Endothelial cell of umbilical vein (primary cell): ENCODE measurements at regions not wholly inside any gene's neighbourhood (a gene's known extent, or its start where the extent isn't known, plus 50 kb on each side); places are given as distances from the start of the nearest gene placed in this dataset.

ENCODE experiments used
- BruUV-seq: library from RNA; stranded (reverse); fragments of 400-500 nt; replicated peaks from 2 replicates; lab custom pipeline; 2021; lab: Mats Ljungman, UMichigan
- CTCF ChIA-PET: fragments of 300-600, 350-600 bp; sonication (Branson Sonifier 250); formaldehyde crosslinking; loops from one replicate; lab custom pipeline; 2021; ENCODE audit warnings: antibody characterized with exemption, inconsistent platforms; lab: Charles Lee
- POLR2A ChIA-PET: fragments of 300-600, 350-600 bp; sonication (Branson Sonifier 250); formaldehyde crosslinking; loops from one replicate; lab custom pipeline; 2021; ENCODE audit warnings: antibody characterized with exemption, inconsistent platforms; lab: Charles Lee
- DNase-seq: peaks from one replicate; pipeline ENCODE4 v3.0.0-alpha.2; 2011; ENCODE audit warnings: low read depth, low spot score
- FAIRE-seq: peaks from 2 replicates; lab custom pipeline; 2011; peaks lifted over from hg19 to GRCh38; lab: Jason Lieb, UNC
- H2AFZ ChIP-seq: 2 replicates; pipeline ENCODE4 v1.6.0; 2012; ENCODE audit warnings: low read depth, low read length, control low read depth, inconsistent platforms
- H3K27ac ChIP-seq: 2 replicates; pipeline ENCODE4 v1.5.1; 2011; ENCODE audit warnings: low read depth, mild to moderate bottlenecking, control low read depth, low read length, moderate library complexity; ENCODE audit not compliant: insufficient read depth
- H3K27me3 ChIP-seq, 2 experiments: 2 replicates each; pipeline versions ENCODE4 v1.6.0 to v1.6.1; 2011; ENCODE audit warnings: low read length in 2 of 2, mixed read lengths in 1 of 2; ENCODE audit not compliant: control insufficient read depth in 2 of 2, insufficient read depth in 2 of 2
- H3K36me3 ChIP-seq, 2 experiments: 2 replicates in 1 of 2; 3 replicates in 1 of 2; pipeline ENCODE4 v1.5.1; 2011; ENCODE audit warnings: low read length in 2 of 2, mild to moderate bottlenecking in 1 of 2, moderate library complexity in 1 of 2; ENCODE audit not compliant: control insufficient read depth in 2 of 2, insufficient read depth in 2 of 2; ENCODE audit errors: extremely low read depth in 1 of 2
- H3K4me1 ChIP-seq: 3 replicates; pipeline ENCODE4 v1.5.1; 2011; ENCODE audit warnings: mild to moderate bottlenecking, low read length; ENCODE audit not compliant: control insufficient read depth, insufficient read depth; ENCODE audit errors: extremely low read depth
- H3K4me2 ChIP-seq: 2 replicates; pipeline ENCODE4 v1.6.1; 2011; ENCODE audit warnings: low read length, control low read depth, mixed read lengths; ENCODE audit not compliant: insufficient read depth
- H3K4me3 ChIP-seq, 3 experiments: fragments of 200-600 bp in 1 of 3; sonication (generic), shearing (Covaris generic) in 1 of 3; replicated peaks in 1 of 3; 2 replicates each; pipeline ENCODE4 v1.5.1; 2011 to 2016; ENCODE audit warnings: control low read depth in 3 of 3, low read length in 3 of 3, mild to moderate bottlenecking in 2 of 3, inconsistent platforms in 1 of 3, low read depth in 1 of 3, moderate library complexity in 1 of 3; ENCODE audit not compliant: insufficient read depth in 1 of 3
- H3K79me2 ChIP-seq: 2 replicates; pipeline ENCODE4 v1.6.0; 2012; ENCODE audit warnings: low read length, inconsistent platforms; ENCODE audit not compliant: control insufficient read depth, insufficient read depth
- H3K9ac ChIP-seq: replicated peaks from 2 replicates; pipeline ENCODE3; 2011; ENCODE audit warnings: low read length, control low read depth; ENCODE audit not compliant: insufficient read depth; ENCODE audit errors: extremely low read depth
- H3K9me1 ChIP-seq: replicated peaks from 3 replicates; pipeline ENCODE4 v1.6.0; 2011; ENCODE audit warnings: mild to moderate bottlenecking, low read length; ENCODE audit not compliant: control insufficient read depth, insufficient read depth; ENCODE audit errors: extremely low read depth
- H3K9me3 ChIP-seq: replicated peaks from 2 replicates; pipeline ENCODE4 v1.5.1; 2012; ENCODE audit warnings: low read length, inconsistent platforms; ENCODE audit not compliant: control insufficient read depth, insufficient read depth
- H4K20me1 ChIP-seq: replicated peaks from 2 replicates; pipeline ENCODE3; 2011; ENCODE audit warnings: mild to moderate bottlenecking, low read length; ENCODE audit not compliant: control insufficient read depth, insufficient read depth; ENCODE audit errors: extremely low read depth
- EZH2 ChIP-seq: IDR thresholded peaks from 2 replicates; pipeline ENCODE4 v1.6.1; 2012; ENCODE audit warnings: borderline replicate concordance, low read depth, mild to moderate bottlenecking, moderate library complexity, low read length, inconsistent platforms; ENCODE audit not compliant: severe bottlenecking
- FOS ChIP-seq: IDR thresholded peaks from 2 replicates; pipeline ENCODE4 v1.6.1; 2011; ENCODE audit warnings: mild to moderate bottlenecking, low read length, moderate library complexity, borderline replicate concordance; ENCODE audit not compliant: insufficient read depth
- GATA2 ChIP-seq: IDR thresholded peaks from 2 replicates; pipeline ENCODE4 v1.7.0; 2011; ENCODE audit warnings: low read depth, mild to moderate bottlenecking, moderate library complexity, mixed read lengths, low read length; ENCODE audit not compliant: insufficient read length, insufficient read depth
- JUN ChIP-seq: IDR thresholded peaks from 2 replicates; pipeline ENCODE4 v1.6.1; 2011; ENCODE audit warnings: borderline replicate concordance, low read depth; ENCODE audit not compliant: insufficient read length, insufficient read depth
- MYC ChIP-seq: IDR thresholded peaks from one replicate; pipeline ENCODE4 v1.6.1; 2011; ENCODE audit warnings: mild to moderate bottlenecking, low read depth, low read length
- POLR2A ChIP-seq: IDR thresholded peaks from 2 replicates; pipeline ENCODE4 v1.6.1; 2012; ENCODE audit warnings: low read depth, mild to moderate bottlenecking, control low read depth, low read length
- POLR2AphosphoS5 ChIP-seq: IDR thresholded peaks from 2 replicates; pipeline ENCODE4 v1.6.1; 2012; ENCODE audit warnings: low read depth, mild to moderate bottlenecking, control low read depth, low read length, moderate library complexity; ENCODE audit not compliant: insufficient read depth
- dilution Hi-C: fragments of 300-500 bp; cut with MboI; formaldehyde crosslinking; loops from one replicate; pipeline ENCODE4 v1.15.0; 2019; ENCODE audit warnings: low sequenced_read_pairs; ENCODE audit not compliant: extremely low pct_ligation_motif_present
- intact Hi-C: fragments of 100-400 bp; cut with micrococcal nuclease; formaldehyde crosslinking; loops from one replicate; pipeline ENCODE4 v1.10.0; 2022
- TF ChIP-seq, protein P1 (sequence below), 2 donors: IDR thresholded peaks; 1 replicate in 1 of 2; 2 replicates in 1 of 2; pipeline ENCODE4 v1.5.1; 2011; ENCODE audit warnings: low read length in 2 of 2, mild to moderate bottlenecking in 2 of 2, moderate library complexity in 2 of 2, control low read depth in 1 of 2, inconsistent platforms in 1 of 2, low read depth in 1 of 2; ENCODE audit not compliant: insufficient read depth in 1 of 2; ENCODE audit errors: extremely low read depth in 1 of 2

DNA sequence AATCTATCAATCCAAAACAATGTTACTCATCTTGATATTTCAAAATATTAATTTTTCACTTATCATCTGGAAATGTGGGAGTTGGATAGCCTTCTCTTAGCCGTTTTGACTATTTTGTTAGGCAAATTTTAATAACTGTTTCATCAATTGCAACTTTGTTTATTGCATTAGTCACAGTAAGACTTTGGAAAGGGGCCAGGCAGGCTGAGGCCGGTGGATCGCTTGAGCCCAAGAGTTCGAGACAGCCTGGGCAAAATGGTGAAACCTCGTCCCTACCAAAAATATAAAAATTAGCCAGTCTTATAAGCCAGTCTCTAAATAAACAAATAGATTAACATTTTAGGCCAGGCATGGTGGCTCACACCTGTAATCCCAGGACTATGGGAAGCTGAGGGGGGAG is 113.0 kb upstream of the NR5A2 start:
- H3K79me2 ChIP-seq = no peaks in the 10 kb centered on the region
- no peak overlapping the region for H2AFZ ChIP-seq
- H3K27me3 ChIP-seq = no peaks in the 10 kb centered on the region
- BruUV-seq = no TSS peak
- FAIRE-seq (no peak), DNase-seq (no peak)
- ChIA-PET POLR2A (no interaction called here), CTCF (no interaction called here)
- no peak overlapping the region for H3K9ac ChIP-seq
- intact Hi-C loops = no loop called here
- no peaks in the 10 kb centered on the region for H3K9me1 ChIP-seq
- TF ChIP-seq GATA2 (no peak), POLR2A (no peak), POLR2AphosphoS5 (no peak), JUN (no peak), EZH2 (no peak), MYC (no peak), FOS (no peak)
- TF ChIP-seq, protein P1, sequence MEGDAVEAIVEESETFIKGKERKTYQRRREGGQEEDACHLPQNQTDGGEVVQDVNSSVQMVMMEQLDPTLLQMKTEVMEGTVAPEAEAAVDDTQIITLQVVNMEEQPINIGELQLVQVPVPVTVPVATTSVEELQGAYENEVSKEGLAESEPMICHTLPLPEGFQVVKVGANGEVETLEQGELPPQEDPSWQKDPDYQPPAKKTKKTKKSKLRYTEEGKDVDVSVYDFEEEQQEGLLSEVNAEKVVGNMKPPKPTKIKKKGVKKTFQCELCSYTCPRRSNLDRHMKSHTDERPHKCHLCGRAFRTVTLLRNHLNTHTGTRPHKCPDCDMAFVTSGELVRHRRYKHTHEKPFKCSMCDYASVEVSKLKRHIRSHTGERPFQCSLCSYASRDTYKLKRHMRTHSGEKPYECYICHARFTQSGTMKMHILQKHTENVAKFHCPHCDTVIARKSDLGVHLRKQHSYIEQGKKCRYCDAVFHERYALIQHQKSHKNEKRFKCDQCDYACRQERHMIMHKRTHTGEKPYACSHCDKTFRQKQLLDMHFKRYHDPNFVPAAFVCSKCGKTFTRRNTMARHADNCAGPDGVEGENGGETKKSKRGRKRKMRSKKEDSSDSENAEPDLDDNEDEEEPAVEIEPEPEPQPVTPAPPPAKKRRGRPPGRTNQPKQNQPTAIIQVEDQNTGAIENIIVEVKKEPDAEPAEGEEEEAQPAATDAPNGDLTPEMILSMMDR (IDR thresholded peaks at IDR 0.05; ENCODE audit: extremely low read depth in 1 of 2, insufficient read depth in 1 of 2, low read depth in 1 of 2, low read length in 2 of 2) = no peak
- H3K4me1 ChIP-seq = no peaks in the 10 kb centered on the region
- dilution Hi-C loops = no loop called here
- no peak overlapping the region for H3K27ac ChIP-seq
- H4K20me1 ChIP-seq = no peaks in the 10 kb centered on the region
- no peaks in the 10 kb centered on the region for H3K36me3 ChIP-seq
- H3K4me3 ChIP-seq = no peak overlapping the region
- no peaks in the 10 kb centered on the region for H3K9me3 ChIP-seq
- no peak overlapping the region for H3K4me2 ChIP-seq
